ENCODE measurements at regions not wholly inside any gene's neighbourhood (a gene's known extent, or its start where the extent isn't known, plus 50 kb on each side); places are given as distances from the start of the nearest gene placed in this dataset.
"Not testable (repeated sequence)": the region's sequence is repeated elsewhere in the genome, so short reads cannot be mapped to it uniquely, and the experiment has no call there.

- no peak overlapping the region for H3K4me3 ChIP-seq (replicated peaks; ENCODE audit: insufficient read depth, low read length)
- DNase-seq (ENCODE audit: low read depth in 1 of 2, low spot score in 1 of 2) = no peak
- no peak overlapping the region for H3K27ac ChIP-seq (replicated peaks)
- no peak for TF ChIP-seq GABPA (IDR thresholded peaks at IDR 0.05; ENCODE audit: low read depth)
- TF ChIP-seq REST (IDR thresholded peaks at IDR 0.05; ENCODE audit: insufficient replicate concordance, low read depth) = no peak
- no peak for TF ChIP-seq SPI1 (IDR thresholded peaks at IDR 0.05; ENCODE audit: borderline replicate concordance, low read depth)
- no peak for TF ChIP-seq POLR2AphosphoS5 (IDR thresholded peaks at IDR 0.05; ENCODE audit: low read depth)
- TF ChIP-seq CTCF (IDR thresholded peaks at IDR 0.05; ENCODE audit: insufficient read depth, low read length) = no peak
- H3K27me3 ChIP-seq (ENCODE audit: insufficient read depth, poor library complexity, severe bottlenecking) = no peaks in the 10 kb centered on the region
Observed at GRCh38 chrX:9401051-9401450, 63.8 kb upstream of the TBL1X start.

- H3K4me3 ChIP-seq (replicated peaks; ENCODE audit: insufficient read depth, low read length) = no peak overlapping the region
- no peak for DNase-seq (ENCODE audit: low read depth in 1 of 2, low spot score in 1 of 2)
- no peaks in the 10 kb centered on the region for H3K27me3 ChIP-seq (ENCODE audit: insufficient read depth, poor library complexity, severe bottlenecking)
- TF ChIP-seq CTCF (IDR thresholded peaks at IDR 0.05; ENCODE audit: insufficient read depth, low read length) (no peak), POLR2AphosphoS5 (IDR thresholded peaks at IDR 0.05; ENCODE audit: low read depth) (no peak), REST (IDR thresholded peaks at IDR 0.05; ENCODE audit: insufficient replicate concordance, low read depth) (no peak)
- H3K27ac ChIP-seq (replicated peaks) = no peak overlapping the region
Observed at GRCh38 chrX:9403374-9403773, 61.5 kb upstream of the TBL1X start.

GRCh38 chrX:9405635-9406034, 59.2 kb upstream of the TBL1X start:
- not testable (repeated sequence) for H3K4me3 ChIP-seq (replicated peaks; ENCODE audit: insufficient read depth, low read length); H3K27ac ChIP-seq (replicated peaks); H3K27me3 ChIP-seq (ENCODE audit: insufficient read depth, poor library complexity, severe bottlenecking)
- peak in 1 of 2 experiments; percentile 19 for DNase-seq (ENCODE audit: low read depth in 1 of 2, low spot score in 1 of 2)

GRCh38 chrX:9410889-9411288, 54.0 kb upstream of the TBL1X start:
- not testable (repeated sequence) for DNase-seq (ENCODE audit: low read depth in 1 of 2, low spot score in 1 of 2)

GRCh38 chrX:9411682-9412081, 53.2 kb upstream of the TBL1X start:
- not testable (repeated sequence) for H3K27ac ChIP-seq (replicated peaks); H3K4me3 ChIP-seq (replicated peaks; ENCODE audit: insufficient read depth, low read length); H3K27me3 ChIP-seq (ENCODE audit: insufficient read depth, poor library complexity, severe bottlenecking)
- peak in 1 of 2 experiments; percentile 15 for DNase-seq (ENCODE audit: low read depth in 1 of 2, low spot score in 1 of 2)

More at GRCh38 chrX:9410889-9411288, 54.0 kb upstream of the TBL1X start:
- not testable (repeated sequence) for H3K4me3 ChIP-seq (replicated peaks; ENCODE audit: insufficient read depth, low read length); H3K27ac ChIP-seq (replicated peaks); H3K27me3 ChIP-seq (ENCODE audit: insufficient read depth, poor library complexity, severe bottlenecking)

- no peak for TF ChIP-seq GABPA (IDR thresholded peaks at IDR 0.05; ENCODE audit: low read depth)
- TF ChIP-seq SPI1 (IDR thresholded peaks at IDR 0.05; ENCODE audit: borderline replicate concordance, low read depth) = no peak
- TF ChIP-seq POLR2AphosphoS5 (IDR thresholded peaks at IDR 0.05; ENCODE audit: low read depth) = no peak
- TF ChIP-seq CTCF (IDR thresholded peaks at IDR 0.05; ENCODE audit: insufficient read depth, low read length) = no peak
- TF ChIP-seq REST (IDR thresholded peaks at IDR 0.05; ENCODE audit: insufficient replicate concordance, low read depth) = no peak
- H3K27me3 ChIP-seq (ENCODE audit: insufficient read depth, poor library complexity, severe bottlenecking) = no peaks in the 10 kb centered on the region
- DNase-seq (ENCODE audit: low read depth in 1 of 2, low spot score in 1 of 2) = no peak
- H3K4me3 ChIP-seq (replicated peaks; ENCODE audit: insufficient read depth, low read length) = no peak overlapping the region
- no peak overlapping the region for H3K27ac ChIP-seq (replicated peaks)
Observed at GRCh38 chrX:9414416-9414815, 50.4 kb upstream of the TBL1X start.
